Endothelial cell of umbilical vein (primary cell): ENCODE measurements at regions not wholly inside any gene's neighbourhood (a gene's known extent, or its start where the extent isn't known, plus 50 kb on each side); places are given as distances from the start of the nearest gene placed in this dataset.

ENCODE experiments used
- BruUV-seq: library from RNA; stranded (reverse); fragments of 400-500 nt; replicated peaks from 2 replicates; lab custom pipeline; 2021; lab: Mats Ljungman, UMichigan
- CTCF ChIA-PET: fragments of 300-600, 350-600 bp; sonication (Branson Sonifier 250); formaldehyde crosslinking; loops from one replicate; lab custom pipeline; 2021; ENCODE audit warnings: antibody characterized with exemption, inconsistent platforms; lab: Charles Lee
- POLR2A ChIA-PET: fragments of 300-600, 350-600 bp; sonication (Branson Sonifier 250); formaldehyde crosslinking; loops from one replicate; lab custom pipeline; 2021; ENCODE audit warnings: antibody characterized with exemption, inconsistent platforms; lab: Charles Lee
- DNase-seq: peaks from one replicate; pipeline ENCODE4 v3.0.0-alpha.2; 2011; ENCODE audit warnings: low read depth, low spot score
- FAIRE-seq: peaks from 2 replicates; lab custom pipeline; 2011; peaks lifted over from hg19 to GRCh38; lab: Jason Lieb, UNC
- H2AFZ ChIP-seq: 2 replicates; pipeline ENCODE4 v1.6.0; 2012; ENCODE audit warnings: low read depth, low read length, control low read depth, inconsistent platforms
- H3K27ac ChIP-seq: 2 replicates; pipeline ENCODE4 v1.5.1; 2011; ENCODE audit warnings: low read depth, mild to moderate bottlenecking, control low read depth, low read length, moderate library complexity; ENCODE audit not compliant: insufficient read depth
- H3K27me3 ChIP-seq, 2 experiments: 2 replicates each; pipeline versions ENCODE4 v1.6.0 to v1.6.1; 2011; ENCODE audit warnings: low read length in 2 of 2, mixed read lengths in 1 of 2; ENCODE audit not compliant: control insufficient read depth in 2 of 2, insufficient read depth in 2 of 2
- H3K36me3 ChIP-seq, 2 experiments: 2 replicates in 1 of 2; 3 replicates in 1 of 2; pipeline ENCODE4 v1.5.1; 2011; ENCODE audit warnings: low read length in 2 of 2, mild to moderate bottlenecking in 1 of 2, moderate library complexity in 1 of 2; ENCODE audit not compliant: control insufficient read depth in 2 of 2, insufficient read depth in 2 of 2; ENCODE audit errors: extremely low read depth in 1 of 2
- H3K4me1 ChIP-seq: 3 replicates; pipeline ENCODE4 v1.5.1; 2011; ENCODE audit warnings: mild to moderate bottlenecking, low read length; ENCODE audit not compliant: control insufficient read depth, insufficient read depth; ENCODE audit errors: extremely low read depth
- H3K4me2 ChIP-seq: 2 replicates; pipeline ENCODE4 v1.6.1; 2011; ENCODE audit warnings: low read length, control low read depth, mixed read lengths; ENCODE audit not compliant: insufficient read depth
- H3K4me3 ChIP-seq, 3 experiments: fragments of 200-600 bp in 1 of 3; sonication (generic), shearing (Covaris generic) in 1 of 3; replicated peaks in 1 of 3; 2 replicates each; pipeline ENCODE4 v1.5.1; 2011 to 2016; ENCODE audit warnings: control low read depth in 3 of 3, low read length in 3 of 3, mild to moderate bottlenecking in 2 of 3, inconsistent platforms in 1 of 3, low read depth in 1 of 3, moderate library complexity in 1 of 3; ENCODE audit not compliant: insufficient read depth in 1 of 3
- H3K79me2 ChIP-seq: 2 replicates; pipeline ENCODE4 v1.6.0; 2012; ENCODE audit warnings: low read length, inconsistent platforms; ENCODE audit not compliant: control insufficient read depth, insufficient read depth
- H3K9ac ChIP-seq: replicated peaks from 2 replicates; pipeline ENCODE3; 2011; ENCODE audit warnings: low read length, control low read depth; ENCODE audit not compliant: insufficient read depth; ENCODE audit errors: extremely low read depth
- H3K9me1 ChIP-seq: replicated peaks from 3 replicates; pipeline ENCODE4 v1.6.0; 2011; ENCODE audit warnings: mild to moderate bottlenecking, low read length; ENCODE audit not compliant: control insufficient read depth, insufficient read depth; ENCODE audit errors: extremely low read depth
- H3K9me3 ChIP-seq: replicated peaks from 2 replicates; pipeline ENCODE4 v1.5.1; 2012; ENCODE audit warnings: low read length, inconsistent platforms; ENCODE audit not compliant: control insufficient read depth, insufficient read depth
- H4K20me1 ChIP-seq: replicated peaks from 2 replicates; pipeline ENCODE3; 2011; ENCODE audit warnings: mild to moderate bottlenecking, low read length; ENCODE audit not compliant: control insufficient read depth, insufficient read depth; ENCODE audit errors: extremely low read depth
- CTCF ChIP-seq, 2 donors: IDR thresholded peaks; 1 replicate in 1 of 2; 2 replicates in 1 of 2; pipeline ENCODE4 v1.5.1; 2011; ENCODE audit warnings: low read length in 2 of 2, mild to moderate bottlenecking in 2 of 2, moderate library complexity in 2 of 2, control low read depth in 1 of 2, inconsistent platforms in 1 of 2, low read depth in 1 of 2; ENCODE audit not compliant: insufficient read depth in 1 of 2; ENCODE audit errors: extremely low read depth in 1 of 2
- EZH2 ChIP-seq: IDR thresholded peaks from 2 replicates; pipeline ENCODE4 v1.6.1; 2012; ENCODE audit warnings: borderline replicate concordance, low read depth, mild to moderate bottlenecking, moderate library complexity, low read length, inconsistent platforms; ENCODE audit not compliant: severe bottlenecking
- FOS ChIP-seq: IDR thresholded peaks from 2 replicates; pipeline ENCODE4 v1.6.1; 2011; ENCODE audit warnings: mild to moderate bottlenecking, low read length, moderate library complexity, borderline replicate concordance; ENCODE audit not compliant: insufficient read depth
- GATA2 ChIP-seq: IDR thresholded peaks from 2 replicates; pipeline ENCODE4 v1.7.0; 2011; ENCODE audit warnings: low read depth, mild to moderate bottlenecking, moderate library complexity, mixed read lengths, low read length; ENCODE audit not compliant: insufficient read length, insufficient read depth
- JUN ChIP-seq: IDR thresholded peaks from 2 replicates; pipeline ENCODE4 v1.6.1; 2011; ENCODE audit warnings: borderline replicate concordance, low read depth; ENCODE audit not compliant: insufficient read length, insufficient read depth
- MAX ChIP-seq: IDR thresholded peaks from 2 replicates; pipeline ENCODE4 v1.6.1; 2011; ENCODE audit not compliant: insufficient read depth, insufficient read length
- MYC ChIP-seq: IDR thresholded peaks from one replicate; pipeline ENCODE4 v1.6.1; 2011; ENCODE audit warnings: mild to moderate bottlenecking, low read depth, low read length
- POLR2A ChIP-seq: IDR thresholded peaks from 2 replicates; pipeline ENCODE4 v1.6.1; 2012; ENCODE audit warnings: low read depth, mild to moderate bottlenecking, control low read depth, low read length
- POLR2AphosphoS5 ChIP-seq: IDR thresholded peaks from 2 replicates; pipeline ENCODE4 v1.6.1; 2012; ENCODE audit warnings: low read depth, mild to moderate bottlenecking, control low read depth, low read length, moderate library complexity; ENCODE audit not compliant: insufficient read depth
- dilution Hi-C: fragments of 300-500 bp; cut with MboI; formaldehyde crosslinking; loops from one replicate; pipeline ENCODE4 v1.15.0; 2019; ENCODE audit warnings: low sequenced_read_pairs; ENCODE audit not compliant: extremely low pct_ligation_motif_present
- intact Hi-C: fragments of 100-400 bp; cut with micrococcal nuclease; formaldehyde crosslinking; loops from one replicate; pipeline ENCODE4 v1.10.0; 2022

GRCh38 chr3:30435861-30436331 lies 170.5 kb upstream of the TGFBR2 start:
- intact Hi-C loops = no loop called here
- no TSS peak for BruUV-seq
- no peaks in the 10 kb centered on the region for H3K27me3 ChIP-seq
- FAIRE-seq = no peak
- H3K4me3 ChIP-seq = no peak overlapping the region
- no peak overlapping the region for H3K4me2 ChIP-seq
- H3K9ac ChIP-seq = no peak overlapping the region
- no peaks in the 10 kb centered on the region for H3K79me2 ChIP-seq
- H3K9me3 ChIP-seq = no peaks in the 10 kb centered on the region
- H3K27ac ChIP-seq = no peak overlapping the region
- no peaks in the 10 kb centered on the region for H3K9me1 ChIP-seq
- DNase-seq = no peak
- ChIA-PET CTCF (interaction anchor here (1.3 to 1.4 kb wide), 2 partner anchors 13 to 237 kb away, joined by 3 read pairs; no protein-coding TSS in a partner anchor), POLR2A (no interaction called here)
- H3K36me3 ChIP-seq = no peaks in the 10 kb centered on the region
- TF ChIP-seq MAX (no peak), FOS (no peak), POLR2A (no peak), JUN (no peak), GATA2 (no peak), CTCF (IDR thresholded peaks at IDR 0.05; ENCODE audit: extremely low read depth in 1 of 2, insufficient read depth in 1 of 2, low read depth in 1 of 2, low read length in 2 of 2) (no peak), EZH2 (no peak), MYC (no peak), POLR2AphosphoS5 (no peak)
- dilution Hi-C loops = no loop called here
- H2AFZ ChIP-seq = no peak overlapping the region
- no peaks in the 10 kb centered on the region for H4K20me1 ChIP-seq
- H3K4me1 ChIP-seq = peaks cover 4% of the 10 kb centered on the region
